ENCODE measurements at regions not wholly inside any gene's neighbourhood (a gene's known extent, or its start where the extent isn't known, plus 50 kb on each side); places are given as distances from the start of the nearest gene placed in this dataset.

- Histone ChIP-seq H3K36me3 (ENCODE audit: control insufficient read depth, low read length) (no peaks in the 10 kb centered on the region), H3K27ac (ENCODE audit: low read depth, low read length) (no peak overlapping the region), H3K27me3 (ENCODE audit: control insufficient read depth, low read length) (no peaks in the 10 kb centered on the region), H3F3A (ENCODE audit: control insufficient read depth, insufficient read depth) (no peaks in the 10 kb centered on the region), H3K4me2 (ENCODE audit: low read length) (no peak overlapping the region), H3K9me2 (replicated peaks; ENCODE audit: control insufficient read depth, low read length) (no peaks in the 10 kb centered on the region), H3K4me3 (ENCODE audit: low read length) (no peak overlapping the region), H3K79me2 (ENCODE audit: control insufficient read depth, low read length) (no peaks in the 10 kb centered on the region), H4K20me1 (ENCODE audit: control insufficient read depth, insufficient read depth, low read depth, low read length) (no peaks in the 10 kb centered on the region), H3K4me1 (ENCODE audit: control insufficient read depth, low read length) (no peaks in the 10 kb centered on the region), H3K9me3 (ENCODE audit: control insufficient read depth, insufficient read depth, low read length) (no peaks in the 10 kb centered on the region)
- TF ChIP-seq EZH2phosphoT487 (IDR thresholded peaks at IDR 0.05; ENCODE audit: borderline replicate concordance, low read length) (no peak), CTCF (IDR thresholded peaks at IDR 0.05; ENCODE audit: low read depth, low read length, poor library complexity, severe bottlenecking) (no peak)
Measured at GRCh38 chr2:118380915-118381653, 292.8 kb downstream of the INSIG2 start.

DNA sequence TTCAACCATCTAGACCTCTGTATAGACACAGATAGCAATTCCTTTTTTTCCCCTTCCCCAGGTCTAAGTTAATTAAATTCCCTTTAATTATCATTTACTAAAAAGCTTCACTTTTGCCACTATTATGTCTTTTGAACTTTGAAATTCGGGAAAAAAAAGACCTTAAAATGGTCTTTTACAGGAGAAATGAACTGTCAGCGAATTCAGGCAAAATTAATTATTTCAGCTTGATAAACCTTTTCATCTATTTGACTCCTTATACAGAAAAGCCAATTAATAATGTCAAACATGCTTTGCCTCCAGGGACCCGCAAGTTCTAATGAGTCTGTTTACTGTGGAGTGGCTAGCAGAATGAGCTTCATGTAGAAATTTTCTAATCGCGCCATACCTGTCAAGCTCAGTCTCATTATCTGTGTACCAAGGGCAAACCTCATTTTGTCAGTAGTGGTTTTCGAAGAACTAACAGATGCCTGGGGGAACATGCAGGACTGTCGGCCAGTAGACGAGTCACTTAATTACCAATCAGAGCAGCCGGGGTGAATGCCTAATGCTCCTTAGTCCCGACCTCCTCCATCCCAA, 287.7 kb downstream of the INSIG2 start:
- H3K4me3 ChIP-seq (ENCODE audit: low read length): no peak overlapping the region
- H3K9me3 ChIP-seq (ENCODE audit: control insufficient read depth, insufficient read depth, low read length): no peaks in the 10 kb centered on the region
- no peak overlapping the region for H3K4me2 ChIP-seq (ENCODE audit: low read length)
- H3K9me2 ChIP-seq (replicated peaks; ENCODE audit: control insufficient read depth, low read length): no peaks in the 10 kb centered on the region
- TF ChIP-seq EZH2phosphoT487 (IDR thresholded peaks at IDR 0.05; ENCODE audit: borderline replicate concordance, low read length) (no peak), CTCF (IDR thresholded peaks at IDR 0.05; ENCODE audit: low read depth, low read length, poor library complexity, severe bottlenecking) (no peak)
- H4K20me1 ChIP-seq (ENCODE audit: control insufficient read depth, insufficient read depth, low read depth, low read length): no peaks in the 10 kb centered on the region
- no peaks in the 10 kb centered on the region for H3F3A ChIP-seq (ENCODE audit: control insufficient read depth, insufficient read depth)
- no peak overlapping the region for H3K27ac ChIP-seq (ENCODE audit: low read depth, low read length)
- H3K36me3 ChIP-seq (ENCODE audit: control insufficient read depth, low read length): no peaks in the 10 kb centered on the region
- H3K4me1 ChIP-seq (ENCODE audit: control insufficient read depth, low read length): no peaks in the 10 kb centered on the region
- H3K79me2 ChIP-seq (ENCODE audit: control insufficient read depth, low read length): no peaks in the 10 kb centered on the region
- no peaks in the 10 kb centered on the region for H3K27me3 ChIP-seq (ENCODE audit: control insufficient read depth, low read length)

- no peaks in the 10 kb centered on the region for H3K9me2 ChIP-seq (replicated peaks; ENCODE audit: control insufficient read depth, low read length)
- H3K27ac ChIP-seq (ENCODE audit: low read depth, low read length): no peak overlapping the region
- no peaks in the 10 kb centered on the region for H3K36me3 ChIP-seq (ENCODE audit: control insufficient read depth, low read length)
- H3K27me3 ChIP-seq (ENCODE audit: control insufficient read depth, low read length): no peaks in the 10 kb centered on the region
- H4K20me1 ChIP-seq (ENCODE audit: control insufficient read depth, insufficient read depth, low read depth, low read length): no peaks in the 10 kb centered on the region
- no peaks in the 10 kb centered on the region for H3K79me2 ChIP-seq (ENCODE audit: control insufficient read depth, low read length)
- TF ChIP-seq CTCF (IDR thresholded peaks at IDR 0.05; ENCODE audit: low read depth, low read length, poor library complexity, severe bottlenecking): no peak
- no peak for TF ChIP-seq EZH2phosphoT487 (IDR thresholded peaks at IDR 0.05; ENCODE audit: borderline replicate concordance, low read length)
- H3K4me2 ChIP-seq (ENCODE audit: low read length): no peak overlapping the region
- H3K4me3 ChIP-seq (ENCODE audit: low read length): no peak overlapping the region
- H3F3A ChIP-seq (ENCODE audit: control insufficient read depth, insufficient read depth): no peaks in the 10 kb centered on the region
- no peaks in the 10 kb centered on the region for H3K4me1 ChIP-seq (ENCODE audit: control insufficient read depth, low read length)
- no peaks in the 10 kb centered on the region for H3K9me3 ChIP-seq (ENCODE audit: control insufficient read depth, insufficient read depth, low read length)
Measured at GRCh38 chr2:118374974-118375755, 286.9 kb downstream of the INSIG2 start.

Data from DOHH2 (cell line).